HUDEP-2 (cell line): ENCODE measurements at regions not wholly inside any gene's neighbourhood (a gene's known extent, or its start where the extent isn't known, plus 50 kb on each side); places are given as distances from the start of the nearest gene placed in this dataset.

Experiments used
- DNase-seq, 76 experiments: peaks; one replicate each; lab custom pipeline; 2025; ENCODE audit not compliant: unreplicated experiment in 76 of 76; lab: John Stamatoyannopoulos, UW

DNA sequence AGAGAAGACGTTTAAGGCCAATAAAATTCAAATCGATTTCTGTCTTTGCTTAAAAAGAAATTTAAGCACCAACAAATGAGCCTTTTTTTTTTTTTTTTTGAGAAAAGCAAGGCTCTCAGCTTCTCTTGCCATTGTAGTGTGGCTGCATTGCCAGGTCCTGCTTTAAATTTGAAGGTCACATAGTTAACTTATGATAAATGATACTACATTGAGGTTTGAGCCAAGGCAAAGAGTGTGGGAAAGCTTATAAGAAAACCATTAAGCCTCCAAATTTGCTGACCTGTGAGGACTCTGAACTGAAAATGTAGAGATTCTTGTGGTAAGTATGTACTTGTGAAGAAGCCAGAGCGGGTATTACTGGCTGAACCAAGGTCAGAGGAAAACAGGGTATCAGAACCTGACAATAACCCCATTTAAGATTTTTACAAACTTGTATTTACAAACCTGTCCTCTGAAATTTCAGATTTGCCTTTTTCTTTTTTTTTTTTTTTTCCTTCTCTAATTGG lies 519.7 kb upstream of the RGMA start:
- no peak for DNase-seq

DNA sequence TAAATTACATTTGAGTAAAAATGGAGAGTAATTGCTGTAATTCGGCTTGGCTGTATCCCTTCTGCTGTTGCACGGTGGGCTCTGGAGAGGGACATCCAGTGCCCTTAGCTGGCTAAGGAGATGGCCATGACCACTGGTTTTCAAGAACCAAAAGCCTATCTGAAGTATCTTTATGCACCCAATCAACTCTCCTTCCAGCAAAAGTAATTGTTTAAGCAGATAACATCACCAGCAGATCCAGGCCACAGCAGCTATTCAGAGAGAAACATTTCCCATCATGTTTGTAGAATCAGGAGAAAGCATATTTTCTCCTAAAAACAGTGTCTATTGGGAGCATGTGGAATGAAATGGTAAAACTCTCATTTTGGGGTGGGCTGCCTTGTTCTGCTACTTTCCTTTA lies 514.5 kb upstream of the RGMA start:
- DNase-seq = no peak

DNA sequence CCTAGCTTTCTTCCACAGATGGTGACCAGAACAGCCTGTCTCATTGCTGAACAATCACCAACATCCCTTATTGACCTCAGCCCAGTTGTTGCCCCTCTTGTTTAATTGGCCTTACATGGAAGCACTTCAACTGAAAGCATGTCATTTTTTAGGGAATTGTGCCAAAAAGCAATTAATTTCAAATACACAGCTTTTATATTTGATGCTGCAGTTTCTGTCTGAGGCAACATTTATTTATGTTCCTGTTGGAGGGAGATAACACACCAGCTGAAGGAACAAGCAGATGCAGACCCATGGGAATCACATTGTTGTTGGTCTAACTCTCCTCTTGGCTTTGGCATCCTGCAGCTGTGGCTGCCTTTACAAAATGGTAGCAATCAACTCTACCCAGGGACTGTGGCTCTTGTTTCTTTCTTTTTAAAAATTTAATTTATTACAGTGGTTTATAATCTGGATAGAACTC lies 498.1 kb upstream of the RGMA start:
- no peak for DNase-seq

DNA sequence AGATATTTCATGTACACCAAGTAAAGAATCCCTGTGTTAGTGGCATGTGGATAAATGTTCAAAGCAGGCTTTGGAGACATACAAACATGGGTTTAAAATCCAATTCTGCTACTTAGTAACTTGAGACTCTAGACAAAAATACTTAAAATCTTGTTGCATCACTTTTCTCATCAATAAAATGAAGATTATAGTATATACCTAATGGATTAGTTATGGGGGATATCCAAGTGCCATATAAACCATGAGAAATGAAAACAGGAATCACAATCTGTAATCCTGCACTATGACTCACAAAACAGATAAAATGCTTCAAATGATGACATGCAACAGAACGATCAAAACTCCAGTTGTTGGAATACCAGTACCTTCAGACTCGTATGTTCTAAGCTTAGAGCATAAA lies 496.0 kb upstream of the RGMA start:
- no peak for DNase-seq

DNA sequence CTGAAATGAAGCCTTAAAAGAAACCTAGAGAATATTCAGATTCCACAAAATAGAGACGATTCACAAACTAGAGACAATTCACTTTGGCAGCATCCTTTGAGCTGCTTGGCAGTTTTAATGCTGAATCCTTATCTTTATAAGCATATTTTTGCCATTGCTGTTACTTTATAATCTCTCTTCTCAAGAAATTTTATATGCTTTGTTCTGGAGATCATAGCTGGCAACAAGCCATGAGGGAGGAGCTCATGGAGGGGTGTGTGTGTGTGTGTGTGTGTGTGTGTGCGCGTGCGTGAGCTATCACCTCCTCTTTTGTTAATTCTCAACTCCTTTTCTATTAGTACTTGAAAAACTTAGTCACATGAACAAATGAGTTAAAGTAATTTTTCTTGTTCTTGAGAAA lies 495.0 kb upstream of the RGMA start:
- DNase-seq = peak in 4 of 76 experiments; percentile 1 to 9 (median 4)

DNA sequence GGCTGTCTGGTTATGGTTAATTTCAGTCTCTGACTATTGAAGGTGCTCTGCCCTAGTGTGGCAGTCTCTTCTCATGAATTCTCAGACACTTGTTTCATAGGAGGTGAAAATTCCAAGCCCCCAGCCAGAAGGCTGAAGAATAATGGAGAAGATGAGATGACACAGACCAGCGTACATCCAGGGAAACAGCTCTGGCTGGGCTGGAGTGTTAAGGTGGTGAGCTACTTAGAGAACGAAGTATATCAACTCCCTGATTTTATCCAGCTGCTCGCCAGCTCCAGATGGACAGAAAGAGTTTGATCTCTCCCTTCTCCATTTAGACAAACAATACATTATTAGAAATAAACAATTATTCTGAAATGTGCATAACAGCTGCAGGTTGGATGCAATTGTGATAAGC lies 494.5 kb upstream of the RGMA start:
- DNase-seq = no peak

DNA sequence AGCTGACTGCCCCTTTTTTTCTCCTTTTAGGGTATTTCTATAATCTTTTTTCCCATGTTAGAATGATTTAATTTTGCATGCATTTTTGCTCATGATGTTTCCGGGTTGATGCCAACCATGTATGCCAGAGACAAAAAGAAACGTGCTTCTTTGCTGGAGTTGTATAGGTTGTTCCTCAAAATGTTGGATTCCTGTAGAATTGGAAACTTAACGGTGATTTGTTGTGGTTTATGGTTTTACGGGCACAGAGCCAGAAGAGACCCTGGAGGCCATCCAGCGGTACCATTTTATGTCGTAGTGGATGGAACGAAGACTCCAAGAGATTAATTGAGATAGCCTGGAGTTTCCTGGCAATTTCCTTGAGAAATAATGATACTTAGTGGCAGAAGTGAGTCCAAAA lies 481.5 kb upstream of the RGMA start:
- no peak for DNase-seq

DNA sequence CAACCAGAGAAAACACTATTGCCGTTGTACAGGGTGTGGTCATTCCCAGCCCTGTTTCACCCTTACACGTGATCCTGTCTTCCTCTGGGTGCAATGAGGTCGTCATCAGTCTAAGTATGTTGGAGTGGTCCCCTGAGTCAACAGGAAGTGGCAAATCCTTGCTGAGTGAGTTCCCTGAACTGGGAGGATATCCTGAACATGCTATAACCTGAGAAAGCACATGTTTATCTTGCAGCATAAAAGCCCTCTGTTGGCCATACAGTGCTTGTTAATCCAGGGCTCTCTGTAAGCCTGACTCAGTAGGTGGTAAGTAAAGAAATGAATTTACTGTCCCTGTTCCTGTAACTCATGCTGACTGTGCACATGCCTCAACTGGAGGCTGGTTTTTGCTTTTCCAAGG lies 477.8 kb upstream of the RGMA start:
- DNase-seq = no peak

DNA sequence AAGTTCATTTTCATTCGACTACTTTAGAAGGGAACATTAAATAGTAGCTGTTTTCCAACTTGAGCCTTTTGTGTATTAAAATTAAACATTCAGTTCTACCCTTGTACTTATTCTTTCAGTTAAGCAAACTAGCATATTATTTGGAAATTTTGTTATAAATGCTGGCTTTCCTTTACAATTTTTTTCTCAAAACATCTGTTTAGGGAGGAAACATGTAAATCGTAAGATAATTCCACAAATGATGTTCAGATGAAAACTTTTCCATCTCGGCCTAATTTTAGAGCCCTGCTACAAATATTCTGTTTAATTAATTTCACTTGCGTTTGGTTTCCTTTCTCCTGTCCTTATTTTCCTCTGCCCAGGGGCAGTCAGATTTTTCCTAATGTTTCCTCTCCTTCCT lies 476.2 kb upstream of the RGMA start:
- DNase-seq = no peak

DNA sequence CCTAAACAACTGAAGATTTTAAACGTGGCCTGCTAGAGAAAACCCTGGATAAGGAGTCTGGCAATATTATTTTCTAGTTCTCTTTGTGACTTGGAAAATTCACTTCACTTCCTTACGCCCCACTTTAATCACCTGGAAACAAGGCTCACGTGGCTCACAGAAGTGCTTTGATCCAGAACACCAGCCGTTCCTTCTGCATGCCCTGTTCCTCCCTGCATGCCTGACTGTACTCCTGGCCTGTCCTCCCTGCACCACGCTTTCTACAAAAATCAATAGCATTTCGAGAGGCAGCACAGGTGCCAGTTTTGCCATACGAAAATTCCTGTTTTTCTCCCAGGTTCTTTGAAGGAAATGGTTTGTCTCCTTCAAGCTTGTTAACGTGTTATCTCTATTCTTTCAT lies 474.2 kb upstream of the RGMA start:
- DNase-seq = no peak

DNA sequence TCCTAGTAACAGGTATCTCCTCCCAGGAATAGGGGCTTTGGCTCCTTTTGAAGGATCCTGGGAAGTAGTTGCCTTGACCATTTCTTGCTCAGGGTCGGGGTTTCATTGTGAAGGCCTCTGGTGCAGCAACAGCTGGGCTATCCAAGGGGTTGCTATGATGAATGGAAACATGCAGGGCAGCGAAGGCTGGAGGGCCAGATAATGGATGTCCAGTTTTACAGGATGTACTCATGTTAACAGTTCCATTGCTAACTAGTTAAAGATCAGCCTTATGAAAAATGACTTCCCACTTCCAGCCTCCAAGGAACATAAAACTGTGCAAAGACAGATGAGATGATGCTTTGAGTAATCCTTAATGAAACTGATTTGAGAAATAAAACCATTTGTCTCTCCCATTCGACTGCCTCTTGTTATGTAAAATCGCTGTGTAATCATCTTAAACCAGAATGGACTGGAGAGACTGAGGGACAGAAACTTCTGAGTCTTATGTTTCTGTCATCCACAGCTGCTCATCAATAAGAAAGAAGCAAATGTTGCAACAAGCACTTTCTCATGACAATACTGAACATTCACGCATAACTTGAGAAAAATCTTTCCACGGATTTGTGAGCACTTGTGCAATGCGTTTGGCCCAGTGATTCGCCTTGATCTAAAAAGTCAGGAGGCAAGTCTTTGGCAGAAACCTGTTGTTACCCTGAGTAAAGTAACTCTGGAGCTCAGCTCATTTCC lies 473.5 kb upstream of the RGMA start:
- no peak for DNase-seq

DNA sequence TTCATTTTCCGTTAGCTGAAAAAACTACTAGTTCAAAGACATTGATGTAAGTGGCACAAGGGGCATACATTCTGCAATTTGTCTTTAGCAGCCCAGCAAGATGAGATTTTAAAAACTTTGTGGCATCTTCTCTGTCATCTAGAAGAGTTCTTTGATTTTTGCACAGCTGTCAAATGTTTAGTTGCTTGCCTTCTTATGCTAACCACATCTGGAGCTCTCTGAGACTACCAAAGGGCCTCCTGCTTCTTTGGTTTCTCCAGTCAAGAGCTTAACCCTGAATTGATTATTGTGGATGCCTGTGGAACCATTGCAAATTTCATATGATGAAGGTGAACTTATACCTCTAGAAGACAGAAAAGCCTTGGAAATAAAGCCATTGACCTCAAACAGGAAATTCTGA lies 468.7 kb upstream of the RGMA start:
- DNase-seq = no peak

DNA sequence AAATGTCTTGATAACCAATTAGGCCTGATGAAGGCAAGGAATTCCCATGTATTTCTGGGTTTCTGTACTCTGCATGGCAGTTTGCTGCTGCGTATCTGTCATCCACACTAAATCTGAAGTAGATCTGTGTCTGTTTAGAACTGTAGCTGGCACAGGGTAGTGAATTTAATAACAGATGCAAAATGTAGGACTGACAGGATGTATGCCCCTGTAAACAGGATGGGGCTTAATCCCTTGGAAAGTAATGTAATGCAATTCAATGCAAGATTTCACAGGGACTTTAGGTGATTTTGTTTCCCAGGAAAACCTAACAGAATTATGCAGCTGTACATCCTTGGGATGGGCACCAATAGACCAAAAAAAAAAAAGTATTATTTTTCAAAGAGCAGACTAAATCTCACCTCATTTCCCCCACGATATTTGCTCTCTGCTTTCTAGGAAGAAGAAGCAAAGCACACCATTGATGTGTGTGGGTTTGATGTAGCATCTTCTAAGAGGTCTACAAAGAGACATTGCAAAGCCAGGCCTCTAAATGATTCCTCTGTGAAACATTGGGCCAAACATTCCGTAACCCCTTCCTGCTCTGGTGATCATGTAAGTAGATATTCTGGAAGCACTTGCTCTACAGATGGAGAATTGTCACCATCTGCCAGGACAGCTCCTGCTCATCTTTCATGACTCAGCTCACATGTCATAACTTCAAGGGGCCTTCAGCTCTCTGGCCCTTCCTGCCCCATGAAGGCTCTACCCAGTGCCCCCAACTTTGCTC lies 464.3 kb upstream of the RGMA start:
- DNase-seq = no peak

DNA sequence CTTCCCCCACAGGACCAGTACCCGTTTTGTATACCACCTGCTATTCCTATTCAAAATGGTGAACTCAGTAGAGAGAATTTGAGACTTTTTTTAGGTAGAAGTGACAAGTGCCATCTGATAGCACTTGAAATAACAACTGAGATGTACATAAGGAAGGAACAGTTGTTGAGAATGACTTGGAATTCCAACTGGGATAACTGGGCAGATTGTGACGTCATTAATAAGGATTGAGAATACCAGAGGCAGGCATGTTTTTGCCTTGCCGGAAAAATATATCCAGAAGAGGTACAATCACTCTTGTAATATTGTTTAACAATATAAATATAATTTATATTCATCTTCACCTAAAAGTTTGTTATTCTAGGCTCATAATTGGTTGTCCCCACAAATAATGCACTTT lies 454.1 kb upstream of the RGMA start:
- no peak for DNase-seq

DNA sequence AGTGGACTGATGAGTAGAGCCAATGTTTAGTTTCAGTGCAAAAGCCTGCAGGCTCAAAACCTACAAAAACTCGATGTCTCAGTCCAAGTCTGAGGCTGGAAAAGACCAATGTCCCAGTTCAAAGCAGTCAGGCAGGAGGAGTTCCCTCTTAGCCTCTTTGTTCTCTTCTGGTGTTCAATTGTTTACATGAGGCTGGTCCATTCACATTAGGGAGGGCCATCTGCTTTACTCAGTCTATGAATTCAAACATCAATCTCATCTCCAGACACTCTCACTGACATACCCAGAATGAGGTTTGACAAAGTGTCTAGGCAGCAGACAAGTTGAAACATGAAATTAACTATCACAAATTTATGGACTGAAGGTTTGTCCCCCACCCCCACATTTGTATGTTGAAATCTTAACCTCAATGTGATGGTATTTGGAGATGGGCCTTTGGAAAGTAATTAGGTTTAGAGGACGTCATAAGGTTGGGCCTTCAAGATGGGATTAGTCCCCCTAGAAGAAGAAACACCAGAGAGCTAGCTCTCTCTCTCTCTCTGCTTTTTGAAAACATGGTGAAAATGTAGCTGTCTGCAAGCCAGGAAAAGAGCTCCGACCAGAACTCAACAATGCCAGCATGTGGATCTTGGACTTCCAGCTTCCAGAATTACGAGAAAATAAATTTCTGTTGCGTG lies 438.5 kb upstream of the RGMA start:
- no peak for DNase-seq

DNA sequence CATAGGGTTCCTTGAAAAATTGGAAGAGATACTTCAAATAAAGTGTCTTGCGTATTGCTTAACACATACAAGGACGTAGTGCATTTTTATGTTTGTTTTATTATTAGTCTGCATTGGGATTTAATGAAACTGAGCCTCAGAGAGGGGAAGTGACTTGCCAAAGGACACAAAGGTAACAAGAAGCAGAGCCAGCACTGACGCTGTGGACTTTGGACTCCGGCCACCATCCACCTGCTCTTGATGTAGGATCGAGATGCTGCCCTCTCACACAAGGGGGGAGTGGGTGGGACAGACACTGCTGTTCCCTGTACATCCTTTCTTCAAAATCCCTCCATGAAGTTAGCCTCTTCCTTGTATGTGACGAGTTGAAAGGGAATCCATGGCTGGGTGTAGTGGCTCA lies 435.4 kb upstream of the RGMA start:
- DNase-seq = no peak

DNA sequence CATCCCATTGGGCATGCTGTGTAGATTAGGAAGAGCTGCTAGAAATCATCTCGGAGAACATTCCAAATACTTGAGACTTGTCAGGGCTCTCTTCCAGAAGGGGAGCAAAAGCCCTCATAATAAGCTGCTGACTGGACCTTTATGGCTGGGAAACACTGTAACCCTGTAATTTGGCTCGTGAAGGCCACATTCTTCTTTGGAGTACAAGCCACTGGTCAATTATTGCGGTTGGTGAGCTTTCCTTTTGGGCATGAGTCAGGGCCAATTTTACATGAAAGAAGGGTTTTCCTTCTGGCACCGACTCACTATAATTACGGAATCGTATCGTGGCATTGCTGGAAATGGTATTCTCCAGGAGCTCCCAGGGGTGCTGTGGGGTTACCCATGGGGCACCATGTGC lies 434.5 kb upstream of the RGMA start:
- DNase-seq = no peak

DNA sequence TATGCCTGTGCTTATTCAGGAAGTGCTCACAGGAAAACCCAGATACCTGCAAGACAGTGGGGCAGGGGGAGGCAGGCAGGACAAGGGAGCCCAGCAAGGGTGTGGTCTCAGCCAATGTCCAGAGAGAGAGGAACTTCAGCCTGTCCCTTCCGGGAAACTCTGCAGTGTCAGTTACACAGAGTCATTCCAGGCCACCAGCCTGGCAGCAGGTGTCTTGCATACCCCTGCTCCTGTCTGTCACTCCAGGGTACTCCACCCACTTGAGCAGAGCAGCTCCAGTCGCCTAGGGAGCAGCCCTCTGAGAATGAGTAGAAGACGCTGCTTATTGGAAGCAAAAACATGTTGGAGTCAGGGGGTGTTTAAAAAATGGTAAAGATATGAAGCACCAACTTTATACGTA lies 431.2 kb upstream of the RGMA start:
- DNase-seq = no peak

DNA sequence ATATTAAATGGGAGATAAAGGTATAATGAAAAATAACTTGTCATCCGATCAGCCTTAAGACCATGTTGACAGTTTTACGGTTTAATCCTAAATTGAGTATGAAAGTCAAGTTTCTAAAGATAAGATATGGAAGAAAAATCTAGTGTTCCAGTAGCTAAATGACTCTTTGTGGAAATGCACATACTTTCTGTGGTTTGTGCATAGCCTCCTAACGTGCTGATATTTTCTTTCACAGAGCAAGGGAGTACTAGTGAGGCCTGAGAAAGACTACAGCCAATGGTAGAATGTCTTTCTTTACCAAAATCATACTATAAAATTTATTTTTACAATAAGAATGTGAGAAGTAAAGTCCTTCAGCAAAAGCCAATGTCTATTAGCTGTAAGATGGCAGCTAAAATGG lies 430.6 kb upstream of the RGMA start:
- no peak for DNase-seq

DNA sequence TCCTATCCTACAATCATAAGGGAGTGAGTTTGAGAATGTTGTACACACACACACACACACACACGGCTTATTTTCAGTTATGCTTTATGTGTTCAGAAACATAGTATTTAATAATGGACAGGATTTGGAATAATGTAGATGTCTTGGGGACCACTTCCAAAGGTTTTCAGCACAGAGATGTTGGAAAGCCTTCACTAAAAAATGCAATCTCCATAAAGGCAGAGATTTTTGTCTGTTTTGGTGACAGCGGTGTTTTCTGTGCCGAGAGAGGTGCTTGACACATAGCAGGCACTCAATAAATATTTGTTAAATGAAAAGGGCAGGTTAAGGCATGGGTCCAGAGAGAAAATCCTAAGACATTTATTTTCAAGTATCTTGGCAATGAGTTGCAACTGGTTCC lies 428.2 kb upstream of the RGMA start:
- DNase-seq = no peak

DNA sequence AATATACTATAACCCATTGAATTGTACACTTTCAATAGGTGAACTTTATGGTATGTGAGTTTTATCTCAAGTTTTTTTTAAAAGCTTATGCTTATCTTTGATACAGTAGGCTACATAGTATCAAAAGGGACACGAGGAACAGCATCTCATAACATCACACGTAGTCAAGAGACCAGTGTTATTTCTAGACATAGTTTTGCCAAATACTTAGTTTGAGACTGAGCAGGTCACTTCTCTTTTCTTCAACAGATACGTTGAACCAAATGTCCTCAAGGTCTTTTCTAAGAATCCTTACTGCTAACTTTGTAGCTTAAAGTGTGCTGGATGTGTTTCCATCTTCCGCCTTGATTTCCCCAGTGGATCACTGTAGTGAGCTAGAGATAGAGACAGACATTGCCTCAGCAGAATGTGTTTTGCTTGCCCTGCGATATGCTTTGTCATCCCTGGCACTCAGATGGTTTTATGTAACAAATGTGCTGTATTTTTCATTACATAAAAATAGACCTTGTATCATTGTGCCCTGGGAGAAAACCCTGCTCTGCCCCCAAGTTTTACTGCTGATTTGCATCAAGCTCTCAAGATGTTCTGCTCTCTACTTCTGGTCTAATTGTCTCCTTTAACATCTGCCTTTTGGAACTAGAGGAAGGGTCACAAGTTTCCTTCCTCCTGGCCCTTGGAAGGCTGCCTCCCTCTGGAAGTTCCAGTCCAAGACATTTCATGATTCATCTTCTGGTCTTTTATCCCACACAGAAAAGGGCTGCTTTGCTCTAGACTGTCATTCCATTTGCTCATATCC lies 426.4 kb upstream of the RGMA start:
- no peak for DNase-seq
